ENCODE measurements at regions not wholly inside any gene's neighbourhood (a gene's known extent, or its start where the extent isn't known, plus 50 kb on each side); places are given as distances from the start of the nearest gene placed in this dataset.

- Histone ChIP-seq H3K79me1 (ENCODE audit: low read depth, low read length) (no peaks in the 10 kb centered on the region), H3K27ac (replicated peaks; ENCODE audit: low read length) (no peak overlapping the region), H3K4ac (ENCODE audit: low read length) (no peak overlapping the region), H4K91ac (ENCODE audit: low read depth, low read length, poor library complexity) (no peak overlapping the region), H2AK5ac (ENCODE audit: low read depth, low read length) (no peak overlapping the region), H2BK12ac (ENCODE audit: low read length) (no peak overlapping the region), H2BK5ac (ENCODE audit: low read length) (no peak overlapping the region), H3K36me3 (replicated peaks in 1 of 2; ENCODE audit: control insufficient read depth in 2 of 2, insufficient read depth in 2 of 2, low read length in 2 of 2) (no peaks in the 10 kb centered on the region), H3K23ac (ENCODE audit: low read depth, low read length, poor library complexity) (no peak overlapping the region), H3K4me3 (ENCODE audit: low read length in 2 of 2) (no peak overlapping the region), H2BK15ac (ENCODE audit: low read length) (no peak overlapping the region), H4K8ac (ENCODE audit: low read depth, low read length) (no peak overlapping the region), H3K9ac (ENCODE audit: low read depth, low read length, poor library complexity) (no peak overlapping the region), H3K18ac (ENCODE audit: low read length) (no peak overlapping the region), H2BK120ac (ENCODE audit: low read depth, low read length) (no peak overlapping the region), H3K4me1 (ENCODE audit: control insufficient read depth in 2 of 2, insufficient read depth in 1 of 2, low read depth in 1 of 2, low read length in 2 of 2) (no peaks in the 10 kb centered on the region), H3K4me2 (ENCODE audit: insufficient read depth, low read length, poor library complexity, severe bottlenecking) (no peak overlapping the region), H3K14ac (ENCODE audit: low read length) (no peak overlapping the region), H3K9me3 (replicated peaks in 1 of 2; ENCODE audit: control insufficient read depth in 2 of 2, insufficient read depth in 1 of 2, low read depth in 1 of 2, low read length in 2 of 2) (no peaks in the 10 kb centered on the region), H3K27me3 (ENCODE audit: control insufficient read depth in 3 of 3, insufficient read depth in 3 of 3, low read depth in 1 of 3, low read length in 3 of 3) (peaks cover 0 to 4% (median 0%) of the 10 kb centered on the region in 3 experiments), H2AFZ (ENCODE audit: low read length) (no peak overlapping the region)
- no CpG with 5 or more reads among the region's 5 CpGs for WGBS, 2 donors (ENCODE audit: extremely low coverage in 2 of 2, insufficient read length in 2 of 2, insufficient replicate concordance in 1 of 2)
- DNase-seq (ENCODE audit: low spot score), result no peak
Measured at GRCh38 chr17:55635253-55635914, 87.3 kb downstream of the TMEM100 start.

GRCh38 chr17:55634702-55635101 lies 88.0 kb downstream of the TMEM100 start:
- Histone ChIP-seq H3K79me1 (ENCODE audit: low read depth, low read length) (no peaks in the 10 kb centered on the region), H3K18ac (ENCODE audit: low read length) (no peak overlapping the region), H3K27me3 (ENCODE audit: control insufficient read depth in 3 of 3, insufficient read depth in 3 of 3, low read depth in 1 of 3, low read length in 3 of 3) (peaks cover 0 to 4% (median 0%) of the 10 kb centered on the region in 3 experiments), H2AK5ac (ENCODE audit: low read depth, low read length) (no peak overlapping the region), H3K36me3 (replicated peaks in 1 of 2; ENCODE audit: control insufficient read depth in 2 of 2, insufficient read depth in 2 of 2, low read length in 2 of 2) (no peaks in the 10 kb centered on the region), H3K9ac (ENCODE audit: low read depth, low read length, poor library complexity) (no peak overlapping the region), H2BK12ac (ENCODE audit: low read length) (no peak overlapping the region), H3K14ac (ENCODE audit: low read length) (no peak overlapping the region), H4K91ac (ENCODE audit: low read depth, low read length, poor library complexity) (no peak overlapping the region), H3K9me3 (replicated peaks in 1 of 2; ENCODE audit: control insufficient read depth in 2 of 2, insufficient read depth in 1 of 2, low read depth in 1 of 2, low read length in 2 of 2) (no peaks in the 10 kb centered on the region), H3K23ac (ENCODE audit: low read depth, low read length, poor library complexity) (no peak overlapping the region), H4K8ac (ENCODE audit: low read depth, low read length) (no peak overlapping the region), H2AFZ (ENCODE audit: low read length) (no peak overlapping the region), H2BK15ac (ENCODE audit: low read length) (no peak overlapping the region), H3K4me3 (ENCODE audit: low read length in 2 of 2) (no peak overlapping the region), H3K4me1 (ENCODE audit: control insufficient read depth in 2 of 2, insufficient read depth in 1 of 2, low read depth in 1 of 2, low read length in 2 of 2) (no peaks in the 10 kb centered on the region), H3K4me2 (ENCODE audit: insufficient read depth, low read length, poor library complexity, severe bottlenecking) (no peak overlapping the region), H2BK5ac (ENCODE audit: low read length) (no peak overlapping the region), H3K27ac (replicated peaks; ENCODE audit: low read length) (no peak overlapping the region), H3K4ac (ENCODE audit: low read length) (no peak overlapping the region), H2BK120ac (ENCODE audit: low read depth, low read length) (no peak overlapping the region)
- WGBS, 2 donors (ENCODE audit: extremely low coverage in 2 of 2, insufficient read length in 2 of 2, insufficient replicate concordance in 1 of 2), result no CpG with 5 or more reads among the region's 3 CpGs
- no peak for DNase-seq (ENCODE audit: low spot score)

- Histone ChIP-seq H3K4me1 (ENCODE audit: control insufficient read depth in 2 of 2, insufficient read depth in 1 of 2, low read depth in 1 of 2, low read length in 2 of 2) (no peaks in the 10 kb centered on the region), H2AK5ac (ENCODE audit: low read depth, low read length) (no peak overlapping the region), H3K9me3 (replicated peaks in 1 of 2; ENCODE audit: control insufficient read depth in 2 of 2, insufficient read depth in 1 of 2, low read depth in 1 of 2, low read length in 2 of 2) (no peaks in the 10 kb centered on the region), H3K79me1 (ENCODE audit: low read depth, low read length) (no peaks in the 10 kb centered on the region), H2BK12ac (ENCODE audit: low read length) (no peak overlapping the region), H4K8ac (ENCODE audit: low read depth, low read length) (no peak overlapping the region), H3K27me3 (ENCODE audit: control insufficient read depth in 3 of 3, insufficient read depth in 3 of 3, low read depth in 1 of 3, low read length in 3 of 3) (peaks cover 0 to 4% (median 0%) of the 10 kb centered on the region in 3 experiments), H3K27ac (replicated peaks; ENCODE audit: low read length) (no peak overlapping the region), H3K18ac (ENCODE audit: low read length) (no peak overlapping the region), H2AFZ (ENCODE audit: low read length) (no peak overlapping the region), H4K91ac (ENCODE audit: low read depth, low read length, poor library complexity) (no peak overlapping the region), H2BK120ac (ENCODE audit: low read depth, low read length) (no peak overlapping the region), H2BK5ac (ENCODE audit: low read length) (no peak overlapping the region), H2BK15ac (ENCODE audit: low read length) (no peak overlapping the region), H3K23ac (ENCODE audit: low read depth, low read length, poor library complexity) (no peak overlapping the region), H3K4me2 (ENCODE audit: insufficient read depth, low read length, poor library complexity, severe bottlenecking) (no peak overlapping the region), H3K9ac (ENCODE audit: low read depth, low read length, poor library complexity) (no peak overlapping the region), H3K14ac (ENCODE audit: low read length) (no peak overlapping the region), H3K4ac (ENCODE audit: low read length) (no peak overlapping the region), H3K36me3 (replicated peaks in 1 of 2; ENCODE audit: control insufficient read depth in 2 of 2, insufficient read depth in 2 of 2, low read length in 2 of 2) (no peaks in the 10 kb centered on the region), H3K4me3 (ENCODE audit: low read length in 2 of 2) (no peak overlapping the region)
- no peak for DNase-seq (ENCODE audit: low spot score)
- no CpG with 5 or more reads among the region's 2 CpGs for WGBS, 2 donors (ENCODE audit: extremely low coverage in 2 of 2, insufficient read length in 2 of 2, insufficient replicate concordance in 1 of 2)
Measured at GRCh38 chr17:55632893-55633292, 89.8 kb downstream of the TMEM100 start.

DNA sequence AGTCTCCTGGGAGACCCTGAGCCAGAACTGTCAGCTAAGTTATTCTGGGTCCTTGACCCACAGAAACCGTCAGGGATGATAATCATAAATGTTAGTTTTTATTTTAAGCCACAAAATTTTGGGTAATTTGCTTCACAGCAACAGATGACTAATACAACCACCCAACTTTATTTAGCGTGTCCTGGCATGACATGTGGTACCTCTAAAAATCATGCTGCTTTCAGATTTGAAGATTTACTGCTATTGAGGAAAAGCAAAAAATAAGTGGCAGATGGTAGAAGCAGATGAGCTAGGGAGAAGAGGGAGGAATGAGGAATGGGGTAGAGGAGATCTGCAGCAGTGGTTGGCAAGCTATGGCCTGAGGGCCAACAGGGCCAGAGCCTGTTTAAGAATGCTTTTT lies 90.4 kb downstream of the TMEM100 start:
- Histone ChIP-seq H3K9me3 (replicated peaks in 1 of 2; ENCODE audit: control insufficient read depth in 2 of 2, insufficient read depth in 1 of 2, low read depth in 1 of 2, low read length in 2 of 2) (no peaks in the 10 kb centered on the region), H3K18ac (ENCODE audit: low read length) (no peak overlapping the region), H3K23ac (ENCODE audit: low read depth, low read length, poor library complexity) (no peak overlapping the region)

More for the DNA sequence above, 90.4 kb downstream of the TMEM100 start:
- Histone ChIP-seq H4K91ac (ENCODE audit: low read depth, low read length, poor library complexity) (no peak overlapping the region), H3K27ac (replicated peaks; ENCODE audit: low read length) (no peak overlapping the region), H2BK120ac (ENCODE audit: low read depth, low read length) (no peak overlapping the region), H3K36me3 (replicated peaks in 1 of 2; ENCODE audit: control insufficient read depth in 2 of 2, insufficient read depth in 2 of 2, low read length in 2 of 2) (no peaks in the 10 kb centered on the region), H3K27me3 (ENCODE audit: control insufficient read depth in 3 of 3, insufficient read depth in 3 of 3, low read depth in 1 of 3, low read length in 3 of 3) (peaks cover 0 to 4% (median 0%) of the 10 kb centered on the region in 3 experiments), H3K4me1 (ENCODE audit: control insufficient read depth in 2 of 2, insufficient read depth in 1 of 2, low read depth in 1 of 2, low read length in 2 of 2) (no peaks in the 10 kb centered on the region), H2BK12ac (ENCODE audit: low read length) (no peak overlapping the region), H4K8ac (ENCODE audit: low read depth, low read length) (no peak overlapping the region), H3K14ac (ENCODE audit: low read length) (no peak overlapping the region), H2BK5ac (ENCODE audit: low read length) (no peak overlapping the region), H2BK15ac (ENCODE audit: low read length) (no peak overlapping the region), H2AK5ac (ENCODE audit: low read depth, low read length) (no peak overlapping the region), H3K4me2 (ENCODE audit: insufficient read depth, low read length, poor library complexity, severe bottlenecking) (no peak overlapping the region), H2AFZ (ENCODE audit: low read length) (no peak overlapping the region), H3K9ac (ENCODE audit: low read depth, low read length, poor library complexity) (no peak overlapping the region), H3K79me1 (ENCODE audit: low read depth, low read length) (no peaks in the 10 kb centered on the region), H3K4ac (ENCODE audit: low read length) (no peak overlapping the region), H3K4me3 (ENCODE audit: low read length in 2 of 2) (no peak overlapping the region)
- no peak for DNase-seq (ENCODE audit: low spot score)
- WGBS, 2 donors (ENCODE audit: extremely low coverage in 2 of 2, insufficient read length in 2 of 2, insufficient replicate concordance in 1 of 2), result no CpG with 5 or more reads among the region's 2 CpGs
